ENCODE measurements at regions not wholly inside any gene's neighbourhood (a gene's known extent, or its start where the extent isn't known, plus 50 kb on each side); places are given as distances from the start of the nearest gene placed in this dataset.

- Histone ChIP-seq H2AK5ac (ENCODE audit: insufficient read length, low read length) (no peak overlapping the region), H3T11ph (ENCODE audit: low read length) (no peak overlapping the region), H2BK120ac (ENCODE audit: low read depth, low read length, poor library complexity, severe bottlenecking) (no peak overlapping the region), H3K79me2 (ENCODE audit: insufficient read depth, low read length) (no peaks in the 10 kb centered on the region), H3K9me3 (ENCODE audit: control insufficient read depth, low read depth, low read length) (no peaks in the 10 kb centered on the region), H3K23me2 (ENCODE audit: insufficient read length, low read depth, low read length, poor library complexity, severe bottlenecking) (no peaks in the 10 kb centered on the region), H2AFZ (ENCODE audit: low read length) (no peak overlapping the region), H4K20me1 (ENCODE audit: control insufficient read depth, insufficient read depth, insufficient read length) (no peaks in the 10 kb centered on the region), H3K14ac (ENCODE audit: insufficient read depth, low read length) (no peak overlapping the region), H3K27ac (ENCODE audit: insufficient read length, low read depth, low read length) (no peak overlapping the region), H3K79me1 (ENCODE audit: insufficient read depth, low read depth, low read length, poor library complexity, severe bottlenecking) (no peaks in the 10 kb centered on the region), H2BK5ac (ENCODE audit: insufficient read length, low read length) (no peak overlapping the region), H3K4me1 (ENCODE audit: insufficient read depth, low read length) (no peaks in the 10 kb centered on the region), H4K8ac (replicated peaks; ENCODE audit: insufficient read length, low read depth, low read length) (no peak overlapping the region), H3K27me3 (ENCODE audit: insufficient read depth, low read length) (no peaks in the 10 kb centered on the region), H2BK15ac (ENCODE audit: low read depth, low read length) (no peak overlapping the region), H2BK12ac (ENCODE audit: insufficient read length, low read depth, low read length) (no peak overlapping the region), H3K4ac (ENCODE audit: low read depth, low read length) (no peak overlapping the region), H3K23ac (ENCODE audit: insufficient read length, low read depth, low read length) (no peak overlapping the region), H3K4me2 (ENCODE audit: insufficient read depth, insufficient read length, low read length) (no peak overlapping the region), H3K56ac (ENCODE audit: insufficient read length, low read depth, low read length) (no peak overlapping the region), H3K18ac (ENCODE audit: insufficient read length, low read depth, low read length) (no peak overlapping the region), H4K91ac (ENCODE audit: insufficient read length, low read depth, low read length) (no peak overlapping the region), H2BK20ac (ENCODE audit: low read depth, low read length, poor library complexity, severe bottlenecking) (no peak overlapping the region), H3K9ac (ENCODE audit: extremely low read depth, insufficient read length, low read length) (no peak overlapping the region), H4K5ac (ENCODE audit: insufficient read length, low read depth, low read length) (no peak overlapping the region)
- Mint-ChIP-seq H3K4me1 (peaks cover 11% of the 10 kb centered on the region in 2 experiments), H3K36me3 (ENCODE audit: insufficient read depth in 1 of 3, low read depth in 3 of 3) (no peaks in the 10 kb centered on the region), H3K4me3 (no peak overlapping the region), H3K9me3 (peaks cover 4 to 7% of the 10 kb centered on the region in 2 experiments; a peak in 3 of 5 replicates), H3K27me3 (ENCODE audit: low read depth) (peaks cover 4% of the 10 kb centered on the region), H3K27ac (no peak overlapping the region)
- no peak for TF ChIP-seq CTCF (conservative IDR thresholded peaks at IDR 0.05)
- WGBS (ENCODE audit: extremely low coverage, insufficient read length, low lambda C conversion rate), result no CpG with 5 or more reads among the region's 22 CpGs
- DNase-seq, result no peak
Measured at GRCh38 chr2:11067221-11068078, 87.8 kb upstream of the SLC66A3 start.
